Body of pancreas (tissue), 4 donors: ENCODE measurements at regions not wholly inside any gene's neighbourhood (a gene's known extent, or its start where the extent isn't known, plus 50 kb on each side); places are given as distances from the start of the nearest gene placed in this dataset.
"Not testable (repeated sequence)": the region's sequence is repeated elsewhere in the genome, so short reads cannot be mapped to it uniquely, and the experiment has no call there.

Experiments used
- ATAC-seq: fragments of 150-250 bp; one replicate; pipeline ENCODE4 v1.9.1; 2016
- DNase-seq, 4 donors: peaks; one replicate each; pipeline ENCODE4 v3.0.0-alpha.2; 2019
- H3K27ac ChIP-seq, 4 donors: fragments of 200-600 bp; sonication (generic); 1 replicate in 3 of 4; 2 replicates in 1 of 4; pipeline versions ENCODE4 v1.5.1 to v1.6.1; 2016 to 2019; ENCODE audit warnings: mild to moderate bottlenecking in 1 of 4, mixed read lengths in 1 of 4, moderate library complexity in 1 of 4
- H3K27me3 ChIP-seq, 2 donors: fragments of 200-600 bp; sonication (generic); one replicate each; pipeline ENCODE4 v1.6.0; 2016; ENCODE audit warnings: mild to moderate bottlenecking in 1 of 2
- H3K36me3 ChIP-seq, 2 donors: fragments of 200-600 bp; sonication (generic); replicated peaks in 1 of 2; 2 replicates each; pipeline ENCODE4 v1.5.1; 2016; ENCODE audit warnings: low read depth in 2 of 2; ENCODE audit not compliant: insufficient read depth in 1 of 2
- H3K4me1 ChIP-seq: fragments of 200-600 bp; sonication (generic); one replicate; pipeline ENCODE4 v1.6.0; 2016
- H3K4me3 ChIP-seq, 2 donors: fragments of 200-600 bp; sonication (generic); 1 replicate in 1 of 2; 2 replicates in 1 of 2; pipeline ENCODE4 v1.5.1; 2016 to 2019
- H3K9me3 ChIP-seq, 3 donors: fragments of 200-600 bp; sonication (generic); 1 replicate in 2 of 3; 2 replicates in 1 of 3; pipeline ENCODE4 v1.5.1; 2016
- POLR2A ChIP-seq, 3 donors: fragments of 450-650 bp; IDR thresholded peaks; one replicate each; pipeline ENCODE4 v1.6.1; 2016; ENCODE audit warnings: antibody characterized with exemption in 3 of 3, mild to moderate bottlenecking in 2 of 3
- WGBS, 2 donors: methylation state at CpG; one replicate each; pipeline ENCODE4 v1.1.5; 2017; 5-methylcytosine and 5-hydroxymethylcytosine counted together
- intact Hi-C: fragments of 100-400 bp; cut with DNase I; formaldehyde crosslinking; loops from one replicate; pipeline ENCODE4 v1.15.1; 2023
- TF ChIP-seq, protein P1 (sequence below), 7 experiments: fragments of 450-650 bp in 4 of 7; fragments of 200-600 bp in 3 of 7; sonication (generic) in 3 of 7; IDR thresholded peaks; one replicate each; pipeline ENCODE4 v1.5.1; 2016 to 2019; ENCODE audit warnings: antibody characterized with exemption in 7 of 7

DNA sequence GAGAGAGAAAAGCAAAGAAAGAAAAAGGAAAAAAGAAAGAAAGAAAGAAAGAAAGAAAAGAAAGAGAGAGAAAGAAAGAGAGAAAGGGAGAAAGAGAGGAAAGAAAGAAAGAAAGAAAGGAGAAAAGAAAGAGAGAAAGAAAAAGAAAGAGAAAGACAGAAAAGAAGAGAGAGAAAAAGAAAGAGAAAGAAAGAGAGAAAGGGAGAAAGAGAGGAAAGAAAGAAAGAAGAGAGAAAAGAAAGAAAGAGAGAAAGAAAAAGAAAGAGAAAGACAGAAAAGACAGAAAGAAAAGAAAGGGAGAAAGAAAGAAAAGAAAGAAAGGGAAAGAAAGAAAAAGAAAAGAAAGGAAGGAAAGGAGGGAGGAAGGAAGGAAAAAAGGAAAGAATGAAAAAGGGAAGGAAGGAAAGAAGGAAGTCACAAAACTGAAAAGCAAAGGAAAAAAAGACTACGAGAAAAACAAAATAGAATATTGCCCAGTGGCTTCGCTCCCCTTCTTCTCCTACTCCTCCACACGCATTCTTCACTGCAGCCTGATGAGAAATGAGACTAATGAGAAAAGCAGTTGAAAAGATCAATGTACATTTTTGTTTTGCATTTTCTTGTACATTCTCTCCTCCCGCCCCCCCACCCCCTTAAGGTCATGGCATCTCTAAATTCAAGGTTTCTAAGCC, 170.0 kb downstream of the SOD2 start:
- WGBS, 2 donors: 64 to 76% methylated on average over 4 of the region's 4 CpGs
- H3K9me3 ChIP-seq: no peaks in the 10 kb centered on the region
- TF ChIP-seq, protein P1, sequence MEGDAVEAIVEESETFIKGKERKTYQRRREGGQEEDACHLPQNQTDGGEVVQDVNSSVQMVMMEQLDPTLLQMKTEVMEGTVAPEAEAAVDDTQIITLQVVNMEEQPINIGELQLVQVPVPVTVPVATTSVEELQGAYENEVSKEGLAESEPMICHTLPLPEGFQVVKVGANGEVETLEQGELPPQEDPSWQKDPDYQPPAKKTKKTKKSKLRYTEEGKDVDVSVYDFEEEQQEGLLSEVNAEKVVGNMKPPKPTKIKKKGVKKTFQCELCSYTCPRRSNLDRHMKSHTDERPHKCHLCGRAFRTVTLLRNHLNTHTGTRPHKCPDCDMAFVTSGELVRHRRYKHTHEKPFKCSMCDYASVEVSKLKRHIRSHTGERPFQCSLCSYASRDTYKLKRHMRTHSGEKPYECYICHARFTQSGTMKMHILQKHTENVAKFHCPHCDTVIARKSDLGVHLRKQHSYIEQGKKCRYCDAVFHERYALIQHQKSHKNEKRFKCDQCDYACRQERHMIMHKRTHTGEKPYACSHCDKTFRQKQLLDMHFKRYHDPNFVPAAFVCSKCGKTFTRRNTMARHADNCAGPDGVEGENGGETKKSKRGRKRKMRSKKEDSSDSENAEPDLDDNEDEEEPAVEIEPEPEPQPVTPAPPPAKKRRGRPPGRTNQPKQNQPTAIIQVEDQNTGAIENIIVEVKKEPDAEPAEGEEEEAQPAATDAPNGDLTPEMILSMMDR (IDR thresholded peaks at IDR 0.05): no peak
- TF ChIP-seq POLR2A (IDR thresholded peaks at IDR 0.05): no peak
- no peaks in the 10 kb centered on the region for H3K27me3 ChIP-seq
- H3K4me3 ChIP-seq: no peak overlapping the region
- no peaks in the 10 kb centered on the region for H3K4me1 ChIP-seq
- intact Hi-C loops: no loop called here
- no peak overlapping the region for H3K27ac ChIP-seq
- H3K36me3 ChIP-seq: no peaks in the 10 kb centered on the region
- DNase-seq (no peak), ATAC-seq (no peak)

DNA sequence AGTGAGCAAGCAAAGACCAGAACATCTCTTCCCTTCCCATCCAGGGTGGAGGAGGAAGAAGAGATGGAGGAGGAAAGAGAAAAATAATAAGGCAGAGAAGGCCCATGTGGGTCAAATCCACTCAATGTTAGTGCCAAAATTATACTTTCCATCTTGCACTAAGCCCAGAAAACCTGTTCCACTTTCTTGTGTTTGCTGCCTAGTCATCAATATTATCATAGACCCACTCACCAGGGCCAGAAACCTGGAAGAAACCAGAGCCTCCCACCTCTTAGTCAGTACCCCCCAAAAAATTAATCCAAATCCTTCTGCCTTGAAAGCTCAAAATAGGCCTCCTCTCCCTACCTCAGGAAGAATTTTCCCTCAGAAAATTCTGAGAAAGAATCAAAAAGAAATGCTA, 171.1 kb downstream of the SOD2 start:
- Histone ChIP-seq H3K4me1 (no peaks in the 10 kb centered on the region), H3K4me3 (no peak overlapping the region), H3K36me3 (no peaks in the 10 kb centered on the region), H3K9me3 (no peaks in the 10 kb centered on the region), H3K27me3 (no peaks in the 10 kb centered on the region), H3K27ac (no peak overlapping the region)
- intact Hi-C loops: no loop called here
- ATAC-seq (no peak), DNase-seq (no peak)
- no peak for TF ChIP-seq POLR2A (IDR thresholded peaks at IDR 0.05)
- TF ChIP-seq, protein P1 (IDR thresholded peaks at IDR 0.05): no peak

DNA sequence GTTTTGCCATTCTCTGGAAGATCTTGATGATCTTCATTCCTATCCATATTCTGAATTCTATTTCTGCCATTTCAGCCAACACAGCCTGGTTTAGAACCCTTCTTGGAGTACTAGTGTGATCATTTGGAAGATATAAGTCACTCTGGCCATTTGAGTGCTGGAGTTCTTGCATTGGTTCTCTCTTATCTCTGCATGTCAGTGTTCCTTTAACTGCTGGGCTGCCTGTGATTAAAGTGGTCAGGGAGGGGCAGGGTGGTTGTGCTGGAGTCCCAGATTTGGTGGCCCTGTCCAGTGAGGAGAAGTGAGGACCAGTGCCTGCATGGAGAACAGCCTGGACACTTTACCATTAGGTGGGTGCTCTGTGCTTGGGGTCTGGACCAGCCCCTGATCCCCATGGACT, 173.0 kb downstream of the SOD2 start:
- Histone ChIP-seq H3K4me1 (no peaks in the 10 kb centered on the region), H3K4me3 (no peak overlapping the region), H3K36me3 (no peaks in the 10 kb centered on the region), H3K27me3 (no peaks in the 10 kb centered on the region), H3K9me3 (peaks cover 0 to 4% (median 0%) of the 10 kb centered on the region in 3 donors), H3K27ac (no peak overlapping the region)
- intact Hi-C loops: no loop called here
- DNase-seq: no peak
- no peak for ATAC-seq
- TF ChIP-seq, protein P1 (IDR thresholded peaks at IDR 0.05): no peak
- no peak for TF ChIP-seq POLR2A (IDR thresholded peaks at IDR 0.05)

DNA sequence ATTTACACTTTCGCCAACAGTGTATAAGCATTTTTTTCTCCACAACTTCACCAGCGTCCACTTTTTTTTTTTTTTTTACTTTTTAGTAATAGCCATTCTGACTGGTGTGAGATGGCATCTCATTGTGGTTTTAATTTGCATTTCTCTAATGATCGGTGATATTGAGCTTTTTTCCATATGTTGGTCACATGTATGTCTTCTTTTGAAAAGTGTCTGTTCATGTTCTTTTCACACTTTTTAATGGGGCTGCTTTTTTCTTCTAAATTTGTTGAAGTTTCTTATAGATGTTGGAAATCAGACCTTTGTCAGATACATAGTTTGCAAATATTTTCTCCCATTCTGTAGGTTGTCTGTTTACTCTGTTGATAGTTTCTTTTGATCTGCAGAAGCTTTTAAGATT, 177.2 kb downstream of the SOD2 start:
- 76 to 89% methylated on average over 3 of the region's 3 CpGs for WGBS, 2 donors
- not testable (repeated sequence) for H3K27me3 ChIP-seq

DNA sequence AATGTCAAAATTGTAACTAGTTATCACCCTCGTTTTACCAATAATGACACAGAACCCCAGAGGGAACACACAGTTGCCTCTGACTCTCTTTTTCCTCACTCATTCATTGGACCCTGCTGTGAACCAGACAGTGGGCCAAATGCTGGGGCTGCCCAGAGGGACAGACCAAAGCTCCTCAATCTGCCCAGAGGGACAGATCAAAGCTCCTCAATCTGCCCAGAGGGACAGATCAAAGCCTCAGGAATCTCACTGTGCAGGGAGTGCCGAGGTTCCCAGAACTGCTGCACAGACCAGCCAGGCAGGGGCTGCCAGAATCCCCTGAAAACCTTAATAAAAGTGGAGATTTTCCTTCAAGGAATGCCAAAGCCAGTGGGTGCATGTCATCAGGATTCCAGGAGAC, 179.1 kb downstream of the SOD2 start:
- H3K27ac ChIP-seq: no peak overlapping the region
- no peaks in the 10 kb centered on the region for H3K27me3 ChIP-seq
- no peak for ATAC-seq
- H3K36me3 ChIP-seq: no peaks in the 10 kb centered on the region
- no peak for DNase-seq
- no peak overlapping the region for H3K4me3 ChIP-seq
- H3K4me1 ChIP-seq: no peaks in the 10 kb centered on the region
- intact Hi-C loops: no loop called here
- 23 to 31% methylated on average over 2 of the region's 2 CpGs for WGBS, 2 donors
- TF ChIP-seq, protein P1 (IDR thresholded peaks at IDR 0.05): no peak
- TF ChIP-seq POLR2A (IDR thresholded peaks at IDR 0.05): no peak
- peaks cover 0 to 4% (median 0%) of the 10 kb centered on the region in 3 donors for H3K9me3 ChIP-seq

More for the DNA sequence above, 177.2 kb downstream of the SOD2 start:
- DNase-seq, intact Hi-C loops, H3K36me3 ChIP-seq, H3K9me3 ChIP-seq, H3K4me1 ChIP-seq, H3K27ac ChIP-seq, ATAC-seq, H3K4me3 ChIP-seq: not testable (repeated sequence)
